Peyer's patch (tissue), 4 donors: ENCODE measurements at regions not wholly inside any gene's neighbourhood (a gene's known extent, or its start where the extent isn't known, plus 50 kb on each side); places are given as distances from the start of the nearest gene placed in this dataset.

Experiments
- CTCF ChIP-seq, 6 experiments: fragments of 450-650 bp in 4 of 6; fragments of 200-600 bp in 2 of 6; sonication (generic) in 1 of 6; IDR thresholded peaks; one replicate each; pipeline ENCODE4 v1.5.1; 2017 to 2019; ENCODE audit warnings: antibody characterized with exemption in 6 of 6, mild to moderate bottlenecking in 3 of 6, moderate library complexity in 1 of 6
- POLR2A ChIP-seq, 2 donors: fragments of 450-650 bp; IDR thresholded peaks; one replicate each; pipeline ENCODE4 v1.5.1; 2017; ENCODE audit warnings: antibody characterized with exemption in 2 of 2, mild to moderate bottlenecking in 2 of 2, moderate library complexity in 2 of 2

GRCh38 chr6:8282380-8282779 lies 153.0 kb downstream of the SLC35B3 start:
- TF ChIP-seq POLR2A (IDR thresholded peaks at IDR 0.05) (no peak), CTCF (IDR thresholded peaks at IDR 0.05) (no peak)
